Hepatocyte (in vitro differentiated cells): ENCODE measurements at regions not wholly inside any gene's neighbourhood (a gene's known extent, or its start where the extent isn't known, plus 50 kb on each side); places are given as distances from the start of the nearest gene placed in this dataset.

Experiments
- DNase-seq: peaks from one replicate; pipeline ENCODE4 v3.0.0-alpha.2; 2016; ENCODE audit warnings: low spot score
- H2AFZ ChIP-seq: fragments of 200-600 bp; sonication (generic); 2 replicates; pipeline ENCODE4 v1.6.0; 2016; ENCODE audit warnings: antibody characterized with exemption, mild to moderate bottlenecking
- H3K27ac ChIP-seq: fragments of 200-600 bp; sonication (generic); 2 replicates; pipeline ENCODE4 v1.5.1; 2016; ENCODE audit warnings: mild to moderate bottlenecking
- H3K27me3 ChIP-seq: fragments of 200-600 bp; sonication (generic); 2 replicates; pipeline ENCODE4 v1.6.1; 2016
- H3K36me3 ChIP-seq: fragments of 200-600 bp; sonication (generic); replicated peaks from 2 replicates; pipeline ENCODE4 v1.5.1; 2016; ENCODE audit warnings: low read depth; ENCODE audit not compliant: insufficient read depth
- H3K4me1 ChIP-seq: fragments of 200-600 bp; sonication (generic); 2 replicates; pipeline ENCODE4 v1.5.1; 2016; ENCODE audit warnings: mild to moderate bottlenecking, moderate library complexity; ENCODE audit not compliant: insufficient read depth
- H3K4me2 ChIP-seq: fragments of 200-600 bp; sonication (generic); 2 replicates; pipeline ENCODE4 v1.6.0; 2016
- H3K4me3 ChIP-seq: fragments of 200-600 bp; sonication (generic); 2 replicates; pipeline ENCODE4 v1.5.1; 2016; ENCODE audit warnings: mild to moderate bottlenecking
- H3K79me2 ChIP-seq: fragments of 200-600 bp; sonication (generic); 2 replicates; pipeline ENCODE4 v1.6.0; 2017; ENCODE audit warnings: mild to moderate bottlenecking
- H3K9me2 ChIP-seq: fragments of 200-600 bp; sonication (generic); replicated peaks from 2 replicates; pipeline ENCODE4 v1.6.0; 2017; ENCODE audit warnings: mild to moderate bottlenecking; ENCODE audit not compliant: insufficient read depth
- H3K9me3 ChIP-seq: fragments of 200-600 bp; sonication (generic); 2 replicates; pipeline ENCODE4 v1.5.1; 2016; ENCODE audit warnings: low read depth, mild to moderate bottlenecking
- H4K20me1 ChIP-seq: fragments of 200-600 bp; sonication (generic); 2 replicates; pipeline ENCODE4 v1.6.0; 2016; ENCODE audit warnings: mild to moderate bottlenecking; ENCODE audit not compliant: insufficient read depth, poor library complexity, severe bottlenecking
- EZH2 ChIP-seq: fragments of 200-600 bp; sonication (generic); IDR thresholded peaks from 2 replicates; pipeline ENCODE4 v1.6.1; 2016; ENCODE audit warnings: antibody characterized with exemption, mild to moderate bottlenecking, borderline replicate concordance
- EZH2phosphoT487 ChIP-seq: fragments of 200-600 bp; sonication (generic); IDR thresholded peaks from one replicate; pipeline ENCODE4 v1.6.1; 2018; ENCODE audit warnings: antibody characterized with exemption, mild to moderate bottlenecking, low read depth, moderate library complexity; ENCODE audit not compliant: unreplicated experiment, severe bottlenecking
- WGBS: methylation state at CpG from one replicate; pipeline ENCODE4 v1.1.6; 2016; ENCODE audit warnings: low lambda C conversion rate; ENCODE audit errors: missing lambda C conversion rate; 5-methylcytosine and 5-hydroxymethylcytosine counted together
- TF ChIP-seq, protein P1 (sequence below): fragments of 200-600 bp; sonication (generic); IDR thresholded peaks from 2 replicates; pipeline ENCODE4 v1.5.1; 2016; ENCODE audit warnings: antibody characterized with exemption, mild to moderate bottlenecking; ENCODE audit not compliant: poor library complexity

DNA sequence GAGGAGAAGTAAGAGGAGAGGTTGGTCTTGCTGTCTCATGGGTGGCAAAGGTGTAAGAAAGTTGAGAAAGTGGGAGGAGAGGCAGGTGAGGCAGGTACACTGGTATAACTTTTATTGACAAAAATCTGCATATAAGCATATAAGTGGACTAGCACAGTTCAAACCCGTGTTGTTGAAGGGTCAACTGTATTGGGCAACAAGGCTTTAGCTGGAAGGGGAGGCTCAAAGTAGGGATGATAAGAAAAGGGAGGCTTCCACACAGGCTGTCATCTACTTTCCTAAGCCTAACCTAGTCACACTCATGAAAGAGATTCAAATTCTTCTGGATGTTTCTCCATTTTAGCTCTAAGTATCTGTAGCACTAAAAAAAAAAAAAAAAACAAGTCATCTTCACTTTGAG, 188.1 kb upstream of the SEMA6D start:
- Histone ChIP-seq H3K4me2 (no peak overlapping the region), H3K36me3 (no peaks in the 10 kb centered on the region), H3K9me3 (no peaks in the 10 kb centered on the region), H3K79me2 (no peaks in the 10 kb centered on the region), H3K27me3 (no peaks in the 10 kb centered on the region), H3K27ac (no peak overlapping the region), H2AFZ (no peak overlapping the region), H3K4me3 (no peak overlapping the region), H3K9me2 (no peaks in the 10 kb centered on the region), H3K4me1 (no peaks in the 10 kb centered on the region), H4K20me1 (no peaks in the 10 kb centered on the region)
- TF ChIP-seq, protein P1, sequence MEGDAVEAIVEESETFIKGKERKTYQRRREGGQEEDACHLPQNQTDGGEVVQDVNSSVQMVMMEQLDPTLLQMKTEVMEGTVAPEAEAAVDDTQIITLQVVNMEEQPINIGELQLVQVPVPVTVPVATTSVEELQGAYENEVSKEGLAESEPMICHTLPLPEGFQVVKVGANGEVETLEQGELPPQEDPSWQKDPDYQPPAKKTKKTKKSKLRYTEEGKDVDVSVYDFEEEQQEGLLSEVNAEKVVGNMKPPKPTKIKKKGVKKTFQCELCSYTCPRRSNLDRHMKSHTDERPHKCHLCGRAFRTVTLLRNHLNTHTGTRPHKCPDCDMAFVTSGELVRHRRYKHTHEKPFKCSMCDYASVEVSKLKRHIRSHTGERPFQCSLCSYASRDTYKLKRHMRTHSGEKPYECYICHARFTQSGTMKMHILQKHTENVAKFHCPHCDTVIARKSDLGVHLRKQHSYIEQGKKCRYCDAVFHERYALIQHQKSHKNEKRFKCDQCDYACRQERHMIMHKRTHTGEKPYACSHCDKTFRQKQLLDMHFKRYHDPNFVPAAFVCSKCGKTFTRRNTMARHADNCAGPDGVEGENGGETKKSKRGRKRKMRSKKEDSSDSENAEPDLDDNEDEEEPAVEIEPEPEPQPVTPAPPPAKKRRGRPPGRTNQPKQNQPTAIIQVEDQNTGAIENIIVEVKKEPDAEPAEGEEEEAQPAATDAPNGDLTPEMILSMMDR: no peak
- TF ChIP-seq EZH2phosphoT487: no peak
- no peak for TF ChIP-seq EZH2
- no peak for DNase-seq
- 75% methylated on average over 1 of the region's 1 CpG for WGBS

DNA sequence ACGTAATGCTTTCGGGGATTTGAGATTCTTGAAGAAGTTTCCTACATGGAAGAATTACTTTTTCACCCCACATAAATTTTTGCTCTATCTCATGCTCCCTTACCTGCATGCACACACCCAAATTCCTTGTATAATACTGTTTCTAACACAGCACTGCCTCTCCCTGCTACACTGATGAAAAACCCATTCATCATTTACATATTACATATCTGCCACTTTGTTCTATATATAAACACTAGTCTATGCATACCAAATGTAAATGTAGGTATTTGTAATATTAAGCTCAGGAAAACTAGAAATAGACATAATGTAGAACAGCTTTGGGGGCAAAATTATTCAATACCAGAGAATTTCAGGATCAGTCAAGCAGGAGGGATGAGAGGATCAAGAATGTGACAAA, 182.6 kb upstream of the SEMA6D start:
- H4K20me1 ChIP-seq: no peaks in the 10 kb centered on the region
- H3K4me2 ChIP-seq: no peak overlapping the region
- H3K9me3 ChIP-seq: no peaks in the 10 kb centered on the region
- no peaks in the 10 kb centered on the region for H3K9me2 ChIP-seq
- H3K4me3 ChIP-seq: no peak overlapping the region
- no peak overlapping the region for H3K27ac ChIP-seq
- H3K4me1 ChIP-seq: no peaks in the 10 kb centered on the region
- H3K36me3 ChIP-seq: no peaks in the 10 kb centered on the region
- no peak overlapping the region for H2AFZ ChIP-seq
- WGBS: 97% methylated on average over 2 of the region's 2 CpGs
- no peaks in the 10 kb centered on the region for H3K27me3 ChIP-seq
- no peak for DNase-seq
- TF ChIP-seq EZH2 (no peak), EZH2phosphoT487 (no peak)
- TF ChIP-seq, protein P1: no peak
- H3K79me2 ChIP-seq: no peaks in the 10 kb centered on the region

DNA sequence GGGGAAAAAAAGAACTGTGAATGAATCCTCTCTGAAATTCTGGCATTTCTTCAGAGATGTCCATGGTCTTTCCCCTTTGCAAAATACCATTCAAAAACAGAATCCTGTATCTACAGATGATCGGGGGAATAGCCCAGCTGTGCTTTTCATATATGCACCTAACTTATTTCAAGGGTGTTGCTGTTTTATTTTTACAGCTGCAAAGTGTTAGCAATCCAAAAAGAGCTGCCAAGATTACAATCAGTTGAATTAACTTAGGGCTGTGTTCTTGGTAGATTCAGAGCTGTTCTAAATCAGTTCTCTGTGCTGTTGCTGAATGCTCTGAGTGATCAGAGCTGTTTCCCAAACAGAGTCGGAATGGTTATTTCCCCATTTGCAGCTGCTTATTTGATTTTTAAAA, 175.7 kb upstream of the SEMA6D start:
- no peak overlapping the region for H3K4me3 ChIP-seq
- no peak for DNase-seq
- H2AFZ ChIP-seq: no peak overlapping the region
- no peaks in the 10 kb centered on the region for H3K9me2 ChIP-seq
- TF ChIP-seq, protein P1: no peak
- TF ChIP-seq EZH2phosphoT487 (no peak), EZH2 (no peak)
- H3K4me1 ChIP-seq: no peaks in the 10 kb centered on the region
- no peak overlapping the region for H3K4me2 ChIP-seq
- no peaks in the 10 kb centered on the region for H4K20me1 ChIP-seq
- H3K79me2 ChIP-seq: no peaks in the 10 kb centered on the region
- no peak overlapping the region for H3K27ac ChIP-seq
- WGBS: 92% methylated on average over 2 of the region's 2 CpGs
- no peaks in the 10 kb centered on the region for H3K27me3 ChIP-seq
- no peaks in the 10 kb centered on the region for H3K9me3 ChIP-seq
- no peaks in the 10 kb centered on the region for H3K36me3 ChIP-seq
